Pons (tissue), 1 donor: ENCODE measurements at regions not wholly inside any gene's neighbourhood (a gene's known extent, or its start where the extent isn't known, plus 50 kb on each side); places are given as distances from the start of the nearest gene placed in this dataset.

Experiments used
- DNase-seq: peaks from one replicate; pipeline ENCODE4 v3.0.0-alpha.2; 2016; ENCODE audit warnings: low spot score

DNA sequence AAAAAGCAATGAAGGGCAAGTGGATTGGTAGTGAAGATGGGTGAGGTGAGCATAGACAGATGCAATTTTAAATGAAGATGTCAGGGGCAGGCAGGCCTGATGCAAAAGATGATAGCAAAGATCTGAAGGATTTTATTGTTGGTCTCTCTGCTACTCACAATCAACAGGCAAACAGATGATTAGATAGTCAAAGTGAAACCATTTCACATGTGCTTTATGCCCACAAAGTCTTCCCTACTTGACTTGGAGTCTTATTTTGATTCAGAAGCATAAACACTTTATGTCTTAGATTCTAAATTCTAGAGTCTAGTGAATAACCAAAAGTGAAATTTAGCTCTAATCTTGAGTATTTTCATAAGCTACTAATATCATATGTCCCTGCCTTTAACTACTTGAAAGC lies 153.8 kb upstream of the HNRNPA3 start:
- no peak for DNase-seq

GRCh38 chr2:177059293-177059692 lies 153.3 kb upstream of the HNRNPA3 start:
- no peak for DNase-seq

DNA sequence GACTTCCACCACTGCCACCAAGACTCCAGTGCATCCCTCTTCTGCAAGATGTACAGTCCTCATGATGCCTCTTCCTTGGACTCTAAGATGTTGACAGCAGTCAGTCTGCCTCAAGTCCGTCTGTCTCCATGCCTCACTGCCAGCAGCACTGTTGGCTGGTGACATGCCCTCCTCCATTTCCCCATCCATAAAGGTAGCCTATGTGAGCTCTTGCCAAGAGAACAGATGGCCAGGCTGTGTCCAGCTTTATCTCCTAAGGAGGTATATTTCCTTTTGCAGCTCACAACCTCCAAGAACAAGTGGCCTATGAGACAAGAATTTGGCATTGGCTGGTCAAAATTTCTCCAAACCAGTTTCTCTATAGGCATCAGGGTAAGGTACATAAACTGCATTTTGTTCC lies 149.3 kb upstream of the HNRNPA3 start:
- no peak for DNase-seq

- no peak for DNase-seq
Observed at GRCh38 chr2:177064422-177064821, 148.2 kb upstream of the HNRNPA3 start.

DNA sequence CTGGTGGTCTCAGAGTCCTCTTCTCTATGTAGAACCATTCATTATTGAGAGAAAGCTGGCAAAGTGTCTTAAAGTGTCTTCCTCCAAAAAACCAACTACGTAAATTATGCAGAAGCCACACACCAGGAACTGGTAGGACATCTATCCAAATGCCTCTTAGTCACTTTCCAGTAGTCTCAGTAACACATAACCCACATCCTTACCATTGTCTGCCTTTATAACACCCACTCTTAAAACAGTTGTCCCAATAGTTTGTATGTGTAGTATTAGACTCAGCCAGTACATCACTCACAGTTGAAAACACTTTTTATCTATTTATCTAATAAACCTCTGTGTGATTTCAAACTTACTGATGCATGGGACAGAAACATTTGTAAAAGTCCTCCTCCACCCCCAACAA lies 143.6 kb upstream of the HNRNPA3 start:
- DNase-seq, result no peak

DNA sequence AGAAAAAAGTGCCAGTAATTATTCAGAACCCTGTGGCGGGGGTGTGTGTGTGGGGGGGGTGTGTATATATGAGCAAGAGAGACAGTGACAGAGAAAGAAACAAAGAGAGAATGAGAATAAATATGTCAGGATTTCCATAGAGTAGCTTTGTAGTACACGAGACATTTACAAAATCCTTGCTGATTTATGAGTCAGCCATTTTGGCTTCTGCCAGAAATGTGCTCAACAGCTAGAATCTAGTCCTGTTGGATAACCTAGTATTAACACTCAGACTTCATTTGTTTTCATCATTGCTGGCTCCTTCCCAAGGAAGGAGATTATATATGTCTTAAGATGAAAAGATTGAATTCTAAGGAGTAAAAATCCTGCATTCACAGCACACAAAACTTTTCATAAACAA lies 140.5 kb upstream of the HNRNPA3 start:
- DNase-seq, result no peak

GRCh38 chr2:177073611-177074010 lies 139.0 kb upstream of the HNRNPA3 start:
- DNase-seq, result no peak

GRCh38 chr2:177074099-177074710 lies 138.4 kb upstream of the HNRNPA3 start:
- no peak for DNase-seq

GRCh38 chr2:177075254-177075653 lies 137.3 kb upstream of the HNRNPA3 start:
- no peak for DNase-seq

DNA sequence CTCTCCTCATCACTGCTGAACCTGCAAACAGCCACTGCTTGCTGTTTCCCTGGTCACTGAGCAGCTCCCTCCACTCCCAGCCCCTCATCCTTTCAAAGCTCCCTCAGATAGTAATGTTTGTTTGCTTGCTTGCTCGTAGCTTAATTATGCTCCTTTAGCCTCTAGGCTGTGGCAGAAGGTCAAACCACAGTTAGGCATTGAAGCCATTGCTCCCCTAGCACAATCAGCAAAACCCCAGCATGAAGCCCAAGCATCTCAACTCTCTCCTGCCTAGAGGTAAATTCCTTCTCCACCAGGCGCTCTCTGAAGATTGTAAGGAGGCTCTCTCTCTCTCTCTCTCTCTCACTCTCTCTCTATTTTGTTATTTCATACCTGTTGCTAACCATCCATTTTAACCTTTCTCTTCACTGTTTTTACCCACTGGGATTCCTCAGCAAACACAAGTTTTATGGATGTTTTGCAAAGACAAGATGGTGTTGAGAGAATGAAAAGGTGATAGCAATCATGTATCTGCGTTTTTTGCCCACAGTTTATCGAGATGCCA lies 135.9 kb upstream of the HNRNPA3 start:
- DNase-seq, result no peak

GRCh38 chr2:177077778-177078177 lies 134.8 kb upstream of the HNRNPA3 start:
- no peak for DNase-seq

DNA sequence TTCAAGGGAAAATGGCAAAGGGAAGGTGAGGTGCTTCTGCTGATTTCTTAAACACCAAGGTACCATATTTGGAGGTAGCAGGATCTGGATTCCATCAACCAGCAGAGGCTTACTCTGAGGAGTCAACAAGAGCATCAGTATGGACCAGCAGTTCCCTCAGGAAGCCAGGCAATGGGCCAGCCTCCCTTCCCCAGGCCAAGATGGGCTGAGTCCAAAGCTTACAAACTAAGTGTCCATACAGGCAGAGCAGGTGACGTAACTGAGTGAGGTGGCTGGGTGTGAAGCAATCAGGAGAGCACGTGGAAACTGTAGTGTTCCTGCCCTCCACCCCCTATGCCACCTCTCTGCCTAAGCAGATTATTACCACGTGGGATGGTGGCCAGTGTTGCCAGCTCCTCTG lies 134.2 kb upstream of the HNRNPA3 start:
- peak; percentile 3 for DNase-seq

DNA sequence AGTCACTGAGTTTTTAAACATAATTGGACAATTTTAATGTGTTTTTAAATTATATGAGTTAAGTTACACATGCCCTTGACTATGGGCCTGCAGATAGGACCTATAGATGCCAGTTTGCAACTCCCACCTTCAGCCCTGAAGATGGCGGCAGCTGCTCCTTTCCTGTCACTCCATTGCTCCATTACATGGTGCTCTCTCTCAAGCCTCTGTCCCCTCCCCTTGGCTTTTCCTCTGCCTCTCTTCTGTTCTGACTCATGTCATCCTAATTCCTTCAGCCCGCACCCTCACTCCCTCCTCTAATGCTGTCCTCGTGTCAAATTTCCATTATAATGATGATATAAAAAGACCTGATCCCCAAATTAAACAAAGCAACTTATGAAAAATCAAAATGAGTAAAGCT lies 133.7 kb upstream of the HNRNPA3 start:
- no peak for DNase-seq

- no peak for DNase-seq
Observed at GRCh38 chr2:177080746-177081284, 131.8 kb upstream of the HNRNPA3 start.

DNA sequence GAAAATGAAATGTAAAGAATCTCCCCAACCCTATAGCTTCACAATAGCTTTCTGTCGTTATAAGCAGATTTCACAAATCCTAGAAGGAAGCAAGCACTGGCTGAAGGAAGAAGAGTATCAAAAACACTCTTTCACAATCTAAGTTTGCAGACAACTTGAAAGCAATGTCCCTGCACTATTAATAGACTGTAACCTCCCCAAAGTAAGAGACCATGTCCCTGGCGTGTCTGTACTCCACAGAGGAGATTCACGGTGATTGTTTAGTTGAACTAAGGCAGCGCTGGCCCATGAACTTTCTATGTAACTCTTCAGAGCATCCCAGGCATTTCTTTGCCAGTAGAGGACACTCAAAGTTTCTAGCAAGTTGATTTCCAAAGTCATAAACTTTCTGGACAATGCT lies 128.0 kb upstream of the HNRNPA3 start:
- no peak for DNase-seq

DNA sequence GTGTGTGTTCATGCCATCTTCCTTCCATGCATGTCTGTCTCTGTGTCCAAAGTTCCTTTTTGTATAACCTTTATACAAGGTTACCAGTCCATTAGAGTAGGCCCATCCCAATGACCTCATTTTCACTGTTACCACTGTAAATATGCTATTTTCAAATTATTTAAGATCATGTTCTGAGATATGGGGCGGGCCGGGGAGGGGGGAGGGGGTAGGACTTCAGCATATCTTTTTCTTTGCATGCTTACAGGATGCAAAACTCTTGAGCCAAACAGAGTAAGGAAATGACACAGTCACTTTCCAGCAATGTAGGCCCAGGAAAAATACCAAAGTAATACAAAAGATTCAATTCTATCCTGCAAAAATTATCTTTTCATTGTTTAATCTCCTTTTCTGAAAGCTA lies 124.1 kb upstream of the HNRNPA3 start:
- no peak for DNase-seq

DNA sequence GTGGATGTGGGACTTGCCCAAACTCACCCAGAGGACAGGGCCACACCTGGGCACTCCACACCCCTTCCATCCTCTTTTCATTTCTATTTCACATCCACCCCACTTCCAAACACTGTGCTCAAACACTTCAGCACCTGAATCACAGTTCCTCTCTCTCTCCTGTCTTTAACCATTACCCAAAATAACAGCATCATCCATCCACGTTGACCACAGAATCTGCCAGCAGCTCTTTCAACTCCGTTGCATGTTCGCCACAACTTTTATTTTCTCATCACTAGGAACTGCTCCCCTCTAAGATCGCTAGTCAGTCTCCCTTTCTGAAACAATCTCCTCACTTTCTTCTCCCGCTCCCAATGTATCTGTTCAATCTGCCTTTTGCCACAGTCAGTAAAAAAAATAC lies 121.6 kb upstream of the HNRNPA3 start:
- DNase-seq, result no peak

DNA sequence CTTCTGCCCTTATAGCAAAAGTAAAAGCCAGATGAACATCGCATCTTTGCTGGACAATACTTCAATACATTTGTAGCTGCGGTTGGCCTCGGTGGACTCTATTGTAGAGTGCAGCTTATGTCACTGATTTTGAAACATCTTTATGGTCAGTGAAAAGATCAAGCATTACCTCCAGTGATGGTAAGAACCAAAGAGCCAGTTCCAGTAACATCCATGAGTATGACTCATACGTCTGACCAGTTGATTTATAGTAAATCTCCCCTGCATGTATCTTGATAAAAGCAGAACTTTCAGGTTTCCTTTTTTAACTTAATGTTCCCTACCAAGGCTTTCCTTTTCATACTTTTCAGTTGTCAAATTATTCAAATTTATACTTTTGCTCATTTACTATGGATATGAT lies 119.2 kb upstream of the HNRNPA3 start:
- DNase-seq, result no peak

DNA sequence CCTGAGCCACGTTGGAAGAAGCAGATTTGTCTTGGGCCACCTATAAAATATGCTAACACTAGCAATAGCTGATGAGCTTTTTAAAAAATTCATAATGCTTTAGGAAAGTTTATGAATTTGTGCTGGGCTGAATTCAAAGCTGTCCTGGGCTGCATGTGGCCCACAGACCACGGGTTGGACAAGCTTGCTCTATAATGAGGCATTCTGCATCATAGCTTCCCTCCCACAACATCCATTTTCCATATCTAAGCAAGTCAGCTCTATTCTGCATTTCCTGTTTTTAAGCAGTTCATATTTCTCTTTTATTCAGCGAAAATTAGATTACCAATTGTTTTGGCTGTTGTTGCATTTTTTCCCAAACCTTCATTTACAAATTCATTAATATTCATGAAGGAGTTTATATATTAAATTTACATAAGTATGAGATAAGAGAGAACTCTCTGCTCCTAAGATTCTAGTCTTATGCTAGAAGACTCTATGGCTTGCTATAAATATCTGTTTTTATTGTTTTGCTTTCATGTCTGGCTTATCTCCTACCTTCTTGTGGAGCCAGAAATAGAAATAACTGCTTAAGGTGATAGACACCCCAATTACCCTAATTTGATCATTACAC lies 114.5 kb upstream of the HNRNPA3 start:
- DNase-seq, result no peak

- no peak for DNase-seq
Observed at GRCh38 chr2:177101930-177102329, 110.7 kb upstream of the HNRNPA3 start.

DNA sequence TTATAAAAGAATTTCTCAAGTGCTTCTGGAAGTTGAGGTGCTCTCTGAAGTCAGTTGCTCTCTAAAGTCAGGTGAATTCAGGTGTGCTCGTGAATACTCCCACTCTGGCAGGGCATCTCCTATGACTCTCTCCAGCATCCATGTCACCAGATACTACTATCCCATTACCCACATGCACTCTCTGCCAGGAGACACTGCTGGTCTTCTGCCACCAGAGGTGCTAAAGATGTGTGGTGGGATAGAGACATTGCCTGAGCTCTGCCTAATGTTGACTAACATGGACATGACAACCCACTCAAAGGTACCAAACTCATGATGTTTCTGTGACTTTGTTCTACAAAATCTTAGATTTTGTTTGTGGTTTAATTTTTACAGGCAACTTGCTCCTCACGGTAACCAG lies 106.4 kb upstream of the HNRNPA3 start:
- DNase-seq, result no peak

- DNase-seq, result no peak
Observed at GRCh38 chr2:177108890-177109289, 103.7 kb upstream of the HNRNPA3 start.

GRCh38 chr2:177114712-177115111 lies 97.9 kb upstream of the HNRNPA3 start:
- no peak for DNase-seq

DNA sequence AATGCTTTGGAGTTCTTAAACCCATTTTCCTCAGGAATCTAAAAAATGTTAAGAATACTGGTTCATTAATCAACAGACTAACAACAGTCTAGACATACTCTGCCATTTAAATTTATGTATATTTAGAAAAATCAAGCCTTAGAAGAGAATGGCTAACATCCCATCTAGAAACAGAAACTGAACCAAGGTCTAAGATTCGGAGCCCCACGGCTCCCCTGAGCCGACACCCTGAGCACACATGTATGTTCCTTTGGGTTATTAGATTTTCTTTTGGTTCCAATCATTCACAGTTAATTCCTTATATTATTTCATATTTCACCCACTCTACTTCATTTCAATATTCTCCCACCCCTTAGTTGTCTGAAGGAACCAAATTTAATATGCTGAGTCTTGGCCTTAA lies 94.8 kb upstream of the HNRNPA3 start:
- no peak for DNase-seq
